GM18909 (cell line): ENCODE measurements at regions not wholly inside any gene's neighbourhood (a gene's known extent, or its start where the extent isn't known, plus 50 kb on each side); places are given as distances from the start of the nearest gene placed in this dataset.

ENCODE experiments used
- ATAC-seq: cut with Tn5 transposase; IDR thresholded peaks from one replicate; pipeline ENCODE4 v1.9.1; 2021; ENCODE audit warnings: mild to moderate bottlenecking; ENCODE audit not compliant: unreplicated experiment, poor library complexity

- ATAC-seq, result no peak
These were observed 879.8 kb downstream of the SOCS6 start for GRCh38 chr18:71168557-71169145.

GRCh38 chr18:71136487-71136886, 847.6 kb downstream of the SOCS6 start:
- no peak for ATAC-seq

GRCh38 chr18:71134122-71134521, 845.3 kb downstream of the SOCS6 start:
- ATAC-seq, result no peak

- ATAC-seq, result no peak
These were observed 843.1 kb downstream of the SOCS6 start for GRCh38 chr18:71131918-71132317.

- ATAC-seq, result no peak
These were observed 841.5 kb downstream of the SOCS6 start for GRCh38 chr18:71130351-71130750.

GRCh38 chr18:71125581-71125980, 836.7 kb downstream of the SOCS6 start:
- no peak for ATAC-seq

- ATAC-seq, result no peak
These were observed 827.7 kb downstream of the SOCS6 start for GRCh38 chr18:71116535-71116934.

GRCh38 chr18:71115261-71115660, 826.4 kb downstream of the SOCS6 start:
- no peak for ATAC-seq

GRCh38 chr18:71114550-71115210, 825.8 kb downstream of the SOCS6 start:
- no peak for ATAC-seq

GRCh38 chr18:71107244-71107643, 818.4 kb downstream of the SOCS6 start:
- no peak for ATAC-seq

- no peak for ATAC-seq
These were observed 817.9 kb downstream of the SOCS6 start for GRCh38 chr18:71106701-71107100.

GRCh38 chr18:71105994-71106546, 817.2 kb downstream of the SOCS6 start:
- ATAC-seq, result no peak

- ATAC-seq, result no peak
These were observed 816.4 kb downstream of the SOCS6 start for GRCh38 chr18:71105078-71105819.

GRCh38 chr18:71079606-71080005, 790.8 kb downstream of the SOCS6 start:
- no peak for ATAC-seq

GRCh38 chr18:71077451-71077850, 788.6 kb downstream of the SOCS6 start:
- ATAC-seq, result no peak

GRCh38 chr18:71075147-71075546, 786.3 kb downstream of the SOCS6 start:
- no peak for ATAC-seq

- no peak for ATAC-seq
These were observed 779.5 kb downstream of the SOCS6 start for GRCh38 chr18:71068338-71068737.

- ATAC-seq, result no peak
These were observed 761.0 kb downstream of the SOCS6 start for GRCh38 chr18:71049893-71050292.

- ATAC-seq, result no peak
These were observed 759.0 kb downstream of the SOCS6 start for GRCh38 chr18:71047882-71048281.

- no peak for ATAC-seq
These were observed 756.7 kb downstream of the SOCS6 start for GRCh38 chr18:71045331-71046065.

GRCh38 chr18:71040161-71040560, 751.3 kb downstream of the SOCS6 start:
- no peak for ATAC-seq
